CD4-positive, alpha-beta T cell (primary cell): ENCODE measurements at regions not wholly inside any gene's neighbourhood (a gene's known extent, or its start where the extent isn't known, plus 50 kb on each side); places are given as distances from the start of the nearest gene placed in this dataset.

Source experiments
- ATAC-seq: fragments of 200-7000 bp; cut with Tn5 transposase; one replicate; pipeline ENCODE4 v1.10.0; 2022; ENCODE audit warnings: mild to moderate bottlenecking; ENCODE audit not compliant: poor library complexity
- CTCF ChIA-PET: fragments of 350-600 bp; sonication (Branson Sonifier 250); formaldehyde crosslinking; loops from one replicate; lab custom pipeline; 2021; ENCODE audit warnings: antibody characterized with exemption, inconsistent platforms; lab: Charles Lee
- POLR2A ChIA-PET: fragments of 350-600 bp; sonication (Branson Sonifier 250); formaldehyde crosslinking; loops from one replicate; lab custom pipeline; 2021; ENCODE audit warnings: antibody characterized with exemption, inconsistent platforms; lab: Charles Lee
- DNase-seq, 14 experiments: peaks; one replicate each; pipeline ENCODE4 v3.0.0-alpha.2; 2013 to 2020; ENCODE audit warnings: mixed read lengths in 2 of 14
- H3K27ac ChIP-seq, 2 donors: one replicate each; pipeline versions ENCODE4 v1.5.1 to v1.7.0; 2013; ENCODE audit warnings: low read length in 2 of 2, low read depth in 1 of 2, mild to moderate bottlenecking in 1 of 2
- H3K27me3 ChIP-seq, 2 experiments: 1 replicate in 1 of 2; 2 replicates in 1 of 2; pipeline versions ENCODE4 v1.6.1 to v1.7.0; 2013; ENCODE audit warnings: low read length in 2 of 2, control low read depth in 1 of 2, mild to moderate bottlenecking in 1 of 2, moderate library complexity in 1 of 2; ENCODE audit not compliant: insufficient read depth in 2 of 2, control insufficient read depth in 1 of 2
- H3K36me3 ChIP-seq: one replicate; pipeline ENCODE4 v1.6.1; 2013; ENCODE audit warnings: low read length, control low read depth; ENCODE audit not compliant: insufficient read depth
- H3K4me1 ChIP-seq: one replicate; pipeline ENCODE4 v1.6.1; 2013; ENCODE audit warnings: low read length, control low read depth; ENCODE audit not compliant: insufficient read depth
- H3K4me3 ChIP-seq: one replicate; pipeline ENCODE4 v1.5.1; 2013; ENCODE audit warnings: mild to moderate bottlenecking, low read length, moderate library complexity
- H3K9me3 ChIP-seq, 2 experiments: 1 replicate in 1 of 2; 2 replicates in 1 of 2; pipeline versions ENCODE4 v1.6.1 to v1.7.0; 2013; ENCODE audit warnings: low read length in 2 of 2, mild to moderate bottlenecking in 2 of 2, control low read depth in 1 of 2, moderate library complexity in 1 of 2; ENCODE audit not compliant: control insufficient read depth in 1 of 2, insufficient read depth in 1 of 2
- H3K27ac Mint-ChIP-seq: one replicate; pipeline ENCODE4 v1.8.0; 2020; ENCODE audit warnings: mixed read lengths
- H3K27me3 Mint-ChIP-seq: one replicate; pipeline ENCODE4 v1.8.0; 2021; ENCODE audit warnings: mixed read lengths
- H3K36me3 Mint-ChIP-seq: one replicate; pipeline ENCODE4 v1.8.0; 2021; ENCODE audit warnings: low read depth, mixed read lengths
- H3K4me1 Mint-ChIP-seq: one replicate; pipeline ENCODE4 v1.8.0; 2021; ENCODE audit warnings: low read depth, mixed read lengths
- H3K4me3 Mint-ChIP-seq: one replicate; pipeline ENCODE4 v1.8.0; 2020; ENCODE audit warnings: mild to moderate bottlenecking, mixed read lengths
- H3K9me3 Mint-ChIP-seq: one replicate; pipeline ENCODE4 v1.8.0; 2020; ENCODE audit warnings: mixed read lengths
- intact Hi-C, 2 experiments: fragments of 100-400 bp; cut with DNase I in 1 of 2; cut with micrococcal nuclease in 1 of 2; formaldehyde crosslinking; loops; one replicate each; pipeline versions ENCODE4 v1.15.1 to v1.9.0; 2023 to 2025; cut with DNase I, micrococcal nuclease
- TF ChIP-seq, protein P1 (sequence below): fragments of 200-600 bp; IDR thresholded peaks from one replicate; pipeline ENCODE4 v1.8.0; 2022; ENCODE audit warnings: antibody characterized with exemption, mild to moderate bottlenecking

DNA sequence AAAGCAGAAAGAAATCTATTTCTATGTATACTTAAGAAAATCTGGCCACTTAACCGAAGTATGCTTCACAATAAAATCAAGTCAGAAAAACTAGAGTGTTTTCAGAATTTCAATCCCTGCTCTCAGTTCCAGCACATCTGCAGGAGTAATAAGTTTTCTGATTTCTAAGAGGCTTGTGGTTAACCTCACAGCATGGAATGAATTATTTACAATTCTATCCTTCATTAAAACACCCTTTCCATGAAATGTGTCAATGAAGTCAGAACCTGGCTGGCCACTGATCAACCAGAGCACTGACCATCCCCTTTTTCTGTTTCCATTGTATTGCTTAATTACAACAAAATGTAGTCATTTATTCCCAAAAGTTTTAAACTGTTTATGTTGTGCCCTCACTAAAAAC lies 781.4 kb upstream of the INTU start:
- no peak overlapping the region for H3K4me3 ChIP-seq
- ATAC-seq (no peak), DNase-seq (no peak)
- no peaks in the 10 kb centered on the region for H3K36me3 ChIP-seq
- H3K9me3 ChIP-seq, result no peaks in the 10 kb centered on the region
- H3K27ac Mint-ChIP-seq, result no peak overlapping the region
- ChIA-PET CTCF (no interaction called here), POLR2A (no interaction called here)
- H3K27ac ChIP-seq, result no peak overlapping the region
- no peaks in the 10 kb centered on the region for H3K27me3 Mint-ChIP-seq
- peaks cover 6% of the 10 kb centered on the region for H3K9me3 Mint-ChIP-seq
- intact Hi-C loops, result no loop called here
- no peaks in the 10 kb centered on the region for H3K27me3 ChIP-seq
- no peak overlapping the region for H3K4me3 Mint-ChIP-seq
- H3K4me1 ChIP-seq, result no peaks in the 10 kb centered on the region
- no peaks in the 10 kb centered on the region for H3K36me3 Mint-ChIP-seq
- H3K4me1 Mint-ChIP-seq, result no peaks in the 10 kb centered on the region
- TF ChIP-seq, protein P1, sequence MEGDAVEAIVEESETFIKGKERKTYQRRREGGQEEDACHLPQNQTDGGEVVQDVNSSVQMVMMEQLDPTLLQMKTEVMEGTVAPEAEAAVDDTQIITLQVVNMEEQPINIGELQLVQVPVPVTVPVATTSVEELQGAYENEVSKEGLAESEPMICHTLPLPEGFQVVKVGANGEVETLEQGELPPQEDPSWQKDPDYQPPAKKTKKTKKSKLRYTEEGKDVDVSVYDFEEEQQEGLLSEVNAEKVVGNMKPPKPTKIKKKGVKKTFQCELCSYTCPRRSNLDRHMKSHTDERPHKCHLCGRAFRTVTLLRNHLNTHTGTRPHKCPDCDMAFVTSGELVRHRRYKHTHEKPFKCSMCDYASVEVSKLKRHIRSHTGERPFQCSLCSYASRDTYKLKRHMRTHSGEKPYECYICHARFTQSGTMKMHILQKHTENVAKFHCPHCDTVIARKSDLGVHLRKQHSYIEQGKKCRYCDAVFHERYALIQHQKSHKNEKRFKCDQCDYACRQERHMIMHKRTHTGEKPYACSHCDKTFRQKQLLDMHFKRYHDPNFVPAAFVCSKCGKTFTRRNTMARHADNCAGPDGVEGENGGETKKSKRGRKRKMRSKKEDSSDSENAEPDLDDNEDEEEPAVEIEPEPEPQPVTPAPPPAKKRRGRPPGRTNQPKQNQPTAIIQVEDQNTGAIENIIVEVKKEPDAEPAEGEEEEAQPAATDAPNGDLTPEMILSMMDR, result no peak

DNA sequence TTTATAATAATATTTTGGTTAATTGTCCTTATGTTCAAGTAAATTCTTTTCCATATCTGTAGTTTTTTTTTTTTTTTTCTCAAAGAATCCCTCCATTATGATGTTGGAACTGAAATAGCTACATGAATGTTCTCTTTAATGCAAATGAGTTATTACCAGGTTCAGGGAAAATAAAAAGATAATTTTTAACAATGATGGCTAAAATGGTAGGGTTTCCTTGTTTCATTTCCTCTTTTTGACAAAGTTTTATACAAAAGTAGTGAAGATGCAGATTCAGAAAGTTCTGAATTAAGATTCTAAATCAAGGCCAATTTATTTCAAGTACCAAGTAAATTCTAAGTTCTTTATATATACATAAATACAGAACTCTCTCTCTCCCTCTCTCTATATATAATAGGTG lies 779.0 kb upstream of the INTU start:
- H3K36me3 Mint-ChIP-seq, result no peaks in the 10 kb centered on the region
- H3K27me3 Mint-ChIP-seq, result no peaks in the 10 kb centered on the region
- Histone ChIP-seq H3K4me3 (no peak overlapping the region), H3K36me3 (no peaks in the 10 kb centered on the region), H3K27me3 (no peaks in the 10 kb centered on the region), H3K27ac (no peak overlapping the region), H3K4me1 (no peaks in the 10 kb centered on the region), H3K9me3 (no peaks in the 10 kb centered on the region)
- peaks cover 8% of the 10 kb centered on the region for H3K9me3 Mint-ChIP-seq
- ChIA-PET POLR2A (no interaction called here), CTCF (no interaction called here)
- no peak overlapping the region for H3K27ac Mint-ChIP-seq
- TF ChIP-seq, protein P1, result no peak
- no peaks in the 10 kb centered on the region for H3K4me1 Mint-ChIP-seq
- H3K4me3 Mint-ChIP-seq, result no peak overlapping the region
- ATAC-seq (no peak), DNase-seq (no peak)
- intact Hi-C loops, result no loop called here

DNA sequence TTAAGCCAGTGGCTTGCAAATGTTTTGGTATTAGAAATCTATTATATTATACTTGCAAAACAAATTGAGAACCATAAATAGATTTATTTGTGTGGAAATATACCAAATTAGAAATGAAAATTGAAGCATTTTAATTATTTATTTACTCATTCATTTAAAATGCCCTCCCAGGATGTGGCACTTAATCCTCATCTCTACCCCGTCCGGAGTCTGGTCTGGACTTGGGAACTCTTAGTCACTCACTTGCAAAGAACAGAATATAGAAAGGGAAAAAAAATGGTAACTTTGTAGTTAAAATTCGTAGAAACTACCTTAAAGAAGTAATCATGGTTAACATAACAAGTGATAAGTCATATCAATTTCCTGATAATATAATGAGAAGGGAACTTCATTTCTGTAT lies 775.9 kb upstream of the INTU start:
- ChIA-PET CTCF (no interaction called here), POLR2A (no interaction called here)
- no peak overlapping the region for H3K4me3 Mint-ChIP-seq
- TF ChIP-seq, protein P1, result no peak
- Histone ChIP-seq H3K27me3 (no peaks in the 10 kb centered on the region), H3K4me3 (no peak overlapping the region), H3K27ac (no peak overlapping the region), H3K36me3 (no peaks in the 10 kb centered on the region), H3K4me1 (no peaks in the 10 kb centered on the region), H3K9me3 (peaks cover 0 to 4% of the 10 kb centered on the region in 2 experiments)
- no peak for DNase-seq
- no peak for ATAC-seq
- H3K27ac Mint-ChIP-seq, result no peak overlapping the region
- H3K36me3 Mint-ChIP-seq, result no peaks in the 10 kb centered on the region
- no peaks in the 10 kb centered on the region for H3K27me3 Mint-ChIP-seq
- H3K9me3 Mint-ChIP-seq, result peaks cover 5% of the 10 kb centered on the region
- intact Hi-C loops, result no loop called here
- H3K4me1 Mint-ChIP-seq, result no peaks in the 10 kb centered on the region
